Smooth muscle cell (in vitro differentiated cells): ENCODE measurements at regions not wholly inside any gene's neighbourhood (a gene's known extent, or its start where the extent isn't known, plus 50 kb on each side); places are given as distances from the start of the nearest gene placed in this dataset.

Source experiments
- DNase-seq: peaks from one replicate; lab custom pipeline; 2025; ENCODE audit not compliant: unreplicated experiment; lab: John Stamatoyannopoulos, UW
- H2AFZ ChIP-seq: fragments of 200-600 bp; sonication (generic); 2 replicates; pipeline ENCODE4 v1.6.0; 2016; ENCODE audit warnings: antibody characterized with exemption, low read depth, mild to moderate bottlenecking
- H3F3A ChIP-seq: fragments of 200-600 bp; sonication (generic); 2 replicates; pipeline ENCODE4 v1.6.0; 2017; ENCODE audit warnings: antibody characterized with exemption, low read depth
- H3K27ac ChIP-seq: fragments of 200-600 bp; sonication (generic); 2 replicates; pipeline ENCODE4 v1.5.1; 2016; ENCODE audit warnings: low read depth, mild to moderate bottlenecking
- H3K27me3 ChIP-seq: fragments of 200-600 bp; sonication (generic); 2 replicates; pipeline ENCODE4 v1.6.1; 2016; ENCODE audit warnings: low read depth, mild to moderate bottlenecking
- H3K36me3 ChIP-seq: fragments of 200-600 bp; sonication (generic); 2 replicates; pipeline ENCODE4 v1.5.1; 2016; ENCODE audit warnings: low read depth
- H3K4me1 ChIP-seq: fragments of 200-600 bp; sonication (generic); 2 replicates; pipeline ENCODE4 v1.5.1; 2016; ENCODE audit warnings: low read depth
- H3K4me2 ChIP-seq: fragments of 200-600 bp; sonication (generic); 2 replicates; pipeline ENCODE4 v1.6.0; 2016; ENCODE audit warnings: mild to moderate bottlenecking
- H3K4me3 ChIP-seq: fragments of 200-600 bp; sonication (generic); 2 replicates; pipeline ENCODE4 v1.5.1; 2016; ENCODE audit warnings: mild to moderate bottlenecking
- H3K79me2 ChIP-seq: fragments of 200-600 bp; sonication (generic); 2 replicates; pipeline ENCODE4 v1.6.0; 2016; ENCODE audit warnings: low read depth, mild to moderate bottlenecking
- H3K9ac ChIP-seq: fragments of 200-600 bp; sonication (generic); 2 replicates; pipeline ENCODE4 v1.6.0; 2016; ENCODE audit warnings: low read depth
- H3K9me3 ChIP-seq: fragments of 200-600 bp; sonication (generic); replicated peaks from 2 replicates; pipeline ENCODE4 v1.5.1; 2016; ENCODE audit warnings: low read depth
- H4K20me1 ChIP-seq: fragments of 200-600 bp; sonication (generic); 2 replicates; pipeline ENCODE4 v1.6.0; 2016; ENCODE audit warnings: low read depth
- CTCF ChIP-seq: fragments of 200-600 bp; sonication (generic); IDR thresholded peaks from 2 replicates; pipeline ENCODE4 v1.5.1; 2017; ENCODE audit warnings: borderline replicate concordance, mild to moderate bottlenecking, antibody characterized with exemption; ENCODE audit not compliant: insufficient read depth, poor library complexity, severe bottlenecking
- WGBS: methylation state at CpG from one replicate; pipeline ENCODE4 v1.1.7; 2016; ENCODE audit warnings: low lambda C conversion rate; 5-methylcytosine and 5-hydroxymethylcytosine counted together

- H2AFZ ChIP-seq = no peak overlapping the region
- no peak for DNase-seq
Observed at GRCh38 chr2:41990688-41991087, 57.1 kb upstream of the PKDCC start.

GRCh38 chr2:41992056-41992642 lies 55.7 kb upstream of the PKDCC start:
- H3K4me2 ChIP-seq = no peak overlapping the region
- no peak overlapping the region for H2AFZ ChIP-seq
- H3K4me1 ChIP-seq = peaks cover 19% of the 10 kb centered on the region
- no peak for DNase-seq
- H3K79me2 ChIP-seq = no peaks in the 10 kb centered on the region
- H3K27ac ChIP-seq = no peak overlapping the region
- H3K36me3 ChIP-seq = no peaks in the 10 kb centered on the region
- TF ChIP-seq CTCF = no peak
- no peaks in the 10 kb centered on the region for H3K27me3 ChIP-seq
- H3K4me3 ChIP-seq = no peak overlapping the region
- no peaks in the 10 kb centered on the region for H4K20me1 ChIP-seq
- no peaks in the 10 kb centered on the region for H3F3A ChIP-seq
- WGBS = 82% methylated on average over 1 of the region's 1 CpG
- H3K9me3 ChIP-seq = no peaks in the 10 kb centered on the region
- no peak overlapping the region for H3K9ac ChIP-seq

More at GRCh38 chr2:41990688-41991087, 57.1 kb upstream of the PKDCC start:
- 52% methylated on average over 4 of the region's 4 CpGs for WGBS
- Histone ChIP-seq H3K9ac (no peak overlapping the region), H3F3A (no peaks in the 10 kb centered on the region), H3K27me3 (no peaks in the 10 kb centered on the region), H3K27ac (no peak overlapping the region), H4K20me1 (no peaks in the 10 kb centered on the region), H3K36me3 (no peaks in the 10 kb centered on the region), H3K4me1 (peaks cover 10% of the 10 kb centered on the region), H3K4me2 (no peak overlapping the region), H3K9me3 (no peaks in the 10 kb centered on the region), H3K4me3 (no peak overlapping the region), H3K79me2 (no peaks in the 10 kb centered on the region)
- no peak for TF ChIP-seq CTCF

GRCh38 chr2:41992671-41993434 lies 55.0 kb upstream of the PKDCC start:
- 68% methylated on average over 12 of the region's 12 CpGs for WGBS
- no peaks in the 10 kb centered on the region for H3K36me3 ChIP-seq
- DNase-seq = no peak

More at GRCh38 chr2:41992671-41993434, 55.0 kb upstream of the PKDCC start:
- H3K9ac ChIP-seq = no peak overlapping the region
- no peaks in the 10 kb centered on the region for H4K20me1 ChIP-seq
- H3K4me3 ChIP-seq = no peak overlapping the region
- no peak for TF ChIP-seq CTCF
- H2AFZ ChIP-seq = no peak overlapping the region
- no peaks in the 10 kb centered on the region for H3K79me2 ChIP-seq
- no peak overlapping the region for H3K27ac ChIP-seq
- no peaks in the 10 kb centered on the region for H3K27me3 ChIP-seq
- no peaks in the 10 kb centered on the region for H3K9me3 ChIP-seq
- H3K4me1 ChIP-seq = peaks cover 20% of the 10 kb centered on the region
- no peak overlapping the region for H3K4me2 ChIP-seq
- H3F3A ChIP-seq = no peaks in the 10 kb centered on the region
